ENCODE measurements at regions not wholly inside any gene's neighbourhood (a gene's known extent, or its start where the extent isn't known, plus 50 kb on each side); places are given as distances from the start of the nearest gene placed in this dataset.
"Not testable (repeated sequence)": the region's sequence is repeated elsewhere in the genome, so short reads cannot be mapped to it uniquely, and the experiment has no call there.

GRCh38 chr12:102329883-102330282 lies 132.2 kb upstream of the PMCH start:
- Histone ChIP-seq H3K9me3 (no peaks in the 10 kb centered on the region), H3K27me3 (no peaks in the 10 kb centered on the region), H3K36me3 (no peaks in the 10 kb centered on the region), H3K27ac (no peak overlapping the region), H3K4me1 (no peaks in the 10 kb centered on the region), H3K4me3 (no peak overlapping the region)
- TF ChIP-seq CTCF (IDR thresholded peaks at IDR 0.05) (no peak), POLR2A (IDR thresholded peaks at IDR 0.05) (no peak)
- DNase-seq: no peak

GRCh38 chr12:102326982-102327381 lies 129.3 kb upstream of the PMCH start:
- no peak for DNase-seq
- no peaks in the 10 kb centered on the region for H3K27me3 ChIP-seq
- H3K4me3 ChIP-seq: no peak overlapping the region
- H3K27ac ChIP-seq: no peak overlapping the region
- no peaks in the 10 kb centered on the region for H3K9me3 ChIP-seq
- H3K36me3 ChIP-seq: no peaks in the 10 kb centered on the region
- no peaks in the 10 kb centered on the region for H3K4me1 ChIP-seq
- TF ChIP-seq POLR2A (IDR thresholded peaks at IDR 0.05): no peak
- TF ChIP-seq CTCF (IDR thresholded peaks at IDR 0.05): no peak

GRCh38 chr12:102325108-102325507 lies 127.5 kb upstream of the PMCH start:
- not testable (repeated sequence) for H3K4me1 ChIP-seq, H3K27ac ChIP-seq, DNase-seq, H3K4me3 ChIP-seq, H3K36me3 ChIP-seq, H3K27me3 ChIP-seq, H3K9me3 ChIP-seq

- no peak for DNase-seq
- TF ChIP-seq CTCF (IDR thresholded peaks at IDR 0.05) (no peak), POLR2A (IDR thresholded peaks at IDR 0.05) (no peak)
Observed at GRCh38 chr12:102323799-102324198, 126.2 kb upstream of the PMCH start.

GRCh38 chr12:102322254-102322653 lies 124.6 kb upstream of the PMCH start:
- no peaks in the 10 kb centered on the region for H3K36me3 ChIP-seq
- H3K4me1 ChIP-seq: no peaks in the 10 kb centered on the region
- no peak for DNase-seq
- H3K27ac ChIP-seq: no peak overlapping the region
- no peaks in the 10 kb centered on the region for H3K9me3 ChIP-seq
- TF ChIP-seq POLR2A (IDR thresholded peaks at IDR 0.05) (no peak), CTCF (IDR thresholded peaks at IDR 0.05) (no peak)
- H3K4me3 ChIP-seq: no peak overlapping the region
- no peaks in the 10 kb centered on the region for H3K27me3 ChIP-seq

More at GRCh38 chr12:102323799-102324198, 126.2 kb upstream of the PMCH start:
- Histone ChIP-seq H3K27me3 (no peaks in the 10 kb centered on the region), H3K27ac (no peak overlapping the region), H3K4me1 (no peaks in the 10 kb centered on the region), H3K36me3 (no peaks in the 10 kb centered on the region), H3K4me3 (no peak overlapping the region), H3K9me3 (no peaks in the 10 kb centered on the region)

- Histone ChIP-seq H3K9me3 (no peaks in the 10 kb centered on the region), H3K36me3 (no peaks in the 10 kb centered on the region), H3K27me3 (no peaks in the 10 kb centered on the region), H3K4me1 (no peaks in the 10 kb centered on the region), H3K27ac (no peak overlapping the region), H3K4me3 (no peak overlapping the region)
- DNase-seq: no peak
- TF ChIP-seq CTCF (IDR thresholded peaks at IDR 0.05): no peak
- TF ChIP-seq POLR2A (IDR thresholded peaks at IDR 0.05): no peak
Observed at GRCh38 chr12:102321305-102322082, 123.9 kb upstream of the PMCH start.
